SU-DHL-6 (cell line): ENCODE measurements at regions not wholly inside any gene's neighbourhood (a gene's known extent, or its start where the extent isn't known, plus 50 kb on each side); places are given as distances from the start of the nearest gene placed in this dataset.

ENCODE experiments used
- H2AFZ ChIP-seq: fragments of 200-600 bp; sonication (generic); 2 replicates; pipeline ENCODE4 v1.6.1; 2014; ENCODE audit warnings: low read depth, mild to moderate bottlenecking, moderate library complexity, mixed read lengths, antibody characterized with exemption, low read length; ENCODE audit not compliant: severe bottlenecking
- H3F3A ChIP-seq: fragments of 200-600 bp; shearing (Covaris generic); 2 replicates; pipeline ENCODE4 v1.6.0; 2016; ENCODE audit warnings: antibody characterized with exemption, mild to moderate bottlenecking; ENCODE audit not compliant: insufficient read depth
- H3K27ac ChIP-seq: fragments of 200-600 bp; sonication (generic); 2 replicates; pipeline ENCODE4 v1.5.1; 2016; ENCODE audit warnings: low read depth, mild to moderate bottlenecking, low read length, moderate library complexity, mixed read lengths
- H3K27me3 ChIP-seq: fragments of 200-600 bp; sonication (generic), shearing (Covaris generic); 2 replicates; pipeline ENCODE4 v1.6.0; 2014; ENCODE audit warnings: mild to moderate bottlenecking, low read length
- H3K36me3 ChIP-seq: fragments of 200-600 bp; sonication (generic); 2 replicates; pipeline ENCODE4 v1.6.1; 2014; ENCODE audit warnings: mild to moderate bottlenecking, low read length, mixed read lengths
- H3K4me2 ChIP-seq: fragments of 300-600, 200-600 bp; shearing (Covaris generic), sonication (generic); 2 replicates; pipeline ENCODE4 v1.6.0; 2014; ENCODE audit warnings: low read length, low read depth, mild to moderate bottlenecking; ENCODE audit not compliant: poor library complexity, severe bottlenecking
- H3K4me3 ChIP-seq: fragments of 200-600 bp; sonication (generic); 2 replicates; pipeline ENCODE4 v1.5.1; 2014; ENCODE audit warnings: antibody characterized with exemption, low read length, mild to moderate bottlenecking, mixed read lengths; ENCODE audit not compliant: insufficient read depth, poor library complexity, severe bottlenecking
- H3K79me2 ChIP-seq: fragments of 200-600 bp; sonication (generic); 2 replicates; pipeline ENCODE4 v1.6.1; 2014; ENCODE audit warnings: mild to moderate bottlenecking, low read length, moderate library complexity; ENCODE audit not compliant: insufficient read depth
- H3K9ac ChIP-seq: fragments of 200-600 bp; sonication (generic); 2 replicates; pipeline ENCODE4 v1.7.0; 2014; ENCODE audit warnings: mild to moderate bottlenecking, low read length
- H3K9me2 ChIP-seq: fragments of 200-600 bp; sonication (generic); replicated peaks from 2 replicates; pipeline ENCODE4 v1.6.1; 2014; ENCODE audit warnings: low read length; ENCODE audit not compliant: insufficient read depth
- H3K9me3 ChIP-seq: fragments of 200-600 bp; sonication (generic); 2 replicates; pipeline ENCODE4 v1.6.1; 2014; ENCODE audit warnings: low read length, mixed read lengths; ENCODE audit not compliant: insufficient read depth
- H4K20me1 ChIP-seq: fragments of 200-600 bp; sonication (generic); 2 replicates; pipeline ENCODE4 v1.6.1; 2014; ENCODE audit warnings: low read depth, mild to moderate bottlenecking, antibody characterized with exemption, low read length, moderate library complexity, mixed read lengths
- CTCF ChIP-seq: fragments of 200-600 bp; sonication (generic); IDR thresholded peaks from one replicate; pipeline ENCODE4 v1.5.1; 2017; ENCODE audit warnings: antibody characterized with exemption, mild to moderate bottlenecking, low read length, moderate library complexity; ENCODE audit not compliant: insufficient read depth, poor library complexity, severe bottlenecking
- EZH2phosphoT487 ChIP-seq: fragments of 200-600 bp; sonication (generic), shearing (Covaris generic); conservative IDR thresholded peaks from 2 replicates; pipeline ENCODE4 v1.6.1; 2018; ENCODE audit warnings: mild to moderate bottlenecking, antibody characterized with exemption, low read length, moderate library complexity, mixed read lengths

- no peaks in the 10 kb centered on the region for H3K9me3 ChIP-seq
- H3K27ac ChIP-seq = no peak overlapping the region
- no peak overlapping the region for H3K9ac ChIP-seq
- H3K27me3 ChIP-seq = no peaks in the 10 kb centered on the region
- H3K9me2 ChIP-seq = no peaks in the 10 kb centered on the region
- no peak overlapping the region for H2AFZ ChIP-seq
- H3K4me3 ChIP-seq = no peak overlapping the region
- no peaks in the 10 kb centered on the region for H3F3A ChIP-seq
- no peaks in the 10 kb centered on the region for H3K79me2 ChIP-seq
- no peak overlapping the region for H3K4me2 ChIP-seq
- no peaks in the 10 kb centered on the region for H3K36me3 ChIP-seq
- H4K20me1 ChIP-seq = no peaks in the 10 kb centered on the region
- no peak for TF ChIP-seq EZH2phosphoT487
- no peak for TF ChIP-seq CTCF
These were observed 1196.6 kb upstream of the CDH18 start for GRCh38 chr5:21184581-21184980.

GRCh38 chr5:21181609-21182125 is 1193.7 kb upstream of the CDH18 start:
- TF ChIP-seq CTCF = no peak
- TF ChIP-seq EZH2phosphoT487 = no peak
- no peak overlapping the region for H3K9ac ChIP-seq
- H3K4me2 ChIP-seq = no peak overlapping the region
- no peak overlapping the region for H3K4me3 ChIP-seq
- no peak overlapping the region for H2AFZ ChIP-seq
- no peak overlapping the region for H3K27ac ChIP-seq
- H3F3A ChIP-seq = no peaks in the 10 kb centered on the region
- no peaks in the 10 kb centered on the region for H3K27me3 ChIP-seq
- no peaks in the 10 kb centered on the region for H4K20me1 ChIP-seq
- no peaks in the 10 kb centered on the region for H3K79me2 ChIP-seq
- H3K36me3 ChIP-seq = no peaks in the 10 kb centered on the region
- no peaks in the 10 kb centered on the region for H3K9me2 ChIP-seq
- no peaks in the 10 kb centered on the region for H3K9me3 ChIP-seq

- no peak for TF ChIP-seq CTCF
- TF ChIP-seq EZH2phosphoT487 = no peak
- H3K36me3 ChIP-seq = no peaks in the 10 kb centered on the region
- H3K79me2 ChIP-seq = no peaks in the 10 kb centered on the region
- no peak overlapping the region for H2AFZ ChIP-seq
- no peaks in the 10 kb centered on the region for H3K27me3 ChIP-seq
- H3K4me2 ChIP-seq = no peak overlapping the region
- no peaks in the 10 kb centered on the region for H4K20me1 ChIP-seq
- no peak overlapping the region for H3K9ac ChIP-seq
- no peaks in the 10 kb centered on the region for H3K9me2 ChIP-seq
- no peak overlapping the region for H3K4me3 ChIP-seq
- no peaks in the 10 kb centered on the region for H3F3A ChIP-seq
- H3K27ac ChIP-seq = no peak overlapping the region
- no peaks in the 10 kb centered on the region for H3K9me3 ChIP-seq
These were observed 1185.5 kb upstream of the CDH18 start for GRCh38 chr5:21173526-21173925.

GRCh38 chr5:21173036-21173435 is 1185.0 kb upstream of the CDH18 start:
- no peak overlapping the region for H3K27ac ChIP-seq
- no peaks in the 10 kb centered on the region for H3K9me3 ChIP-seq
- no peaks in the 10 kb centered on the region for H4K20me1 ChIP-seq
- H3K36me3 ChIP-seq = no peaks in the 10 kb centered on the region
- H3K9ac ChIP-seq = no peak overlapping the region
- H3K4me3 ChIP-seq = no peak overlapping the region
- no peaks in the 10 kb centered on the region for H3K27me3 ChIP-seq
- H3F3A ChIP-seq = no peaks in the 10 kb centered on the region
- no peak overlapping the region for H3K4me2 ChIP-seq
- H3K9me2 ChIP-seq = no peaks in the 10 kb centered on the region
- no peaks in the 10 kb centered on the region for H3K79me2 ChIP-seq
- no peak overlapping the region for H2AFZ ChIP-seq
- TF ChIP-seq EZH2phosphoT487 (no peak), CTCF (no peak)
